T-helper 1 cell treated with Interleukin-12 subunit alpha and Interleukin-12 subunit beta and Interleukin-4 antibody, amounts not matched to agents 30 μg/mL and 1 μg/mL, for 36 hours (primary cell): ENCODE measurements at regions not wholly inside any gene's neighbourhood (a gene's known extent, or its start where the extent isn't known, plus 50 kb on each side); places are given as distances from the start of the nearest gene placed in this dataset.

Experiments
- H3K27ac Mint-ChIP-seq: one replicate; pipeline ENCODE4 v1.8.0; 2021; ENCODE audit warnings: mild to moderate bottlenecking, mixed read lengths
- H3K27me3 Mint-ChIP-seq: one replicate; pipeline ENCODE4 v1.8.0; 2021; ENCODE audit warnings: low read depth, mixed read lengths
- H3K36me3 Mint-ChIP-seq: one replicate; pipeline ENCODE4 v1.8.0; 2021; ENCODE audit warnings: low read depth, mixed read lengths
- H3K4me1 Mint-ChIP-seq: one replicate; pipeline ENCODE4 v1.8.0; 2021; ENCODE audit warnings: low read depth, mixed read lengths
- H3K4me3 Mint-ChIP-seq: one replicate; pipeline ENCODE4 v1.8.0; 2021; ENCODE audit warnings: mild to moderate bottlenecking, moderate library complexity, mixed read lengths
- H3K9me3 Mint-ChIP-seq: one replicate; pipeline ENCODE4 v1.8.0; 2021; ENCODE audit warnings: mixed read lengths

GRCh38 chr10:128820663-128821062 is 646.4 kb upstream of the MGMT start:
- Mint-ChIP-seq H3K27ac (no peak overlapping the region), H3K27me3 (no peaks in the 10 kb centered on the region), H3K36me3 (no peaks in the 10 kb centered on the region), H3K4me3 (no peak overlapping the region), H3K4me1 (no peaks in the 10 kb centered on the region), H3K9me3 (no peaks in the 10 kb centered on the region)

DNA sequence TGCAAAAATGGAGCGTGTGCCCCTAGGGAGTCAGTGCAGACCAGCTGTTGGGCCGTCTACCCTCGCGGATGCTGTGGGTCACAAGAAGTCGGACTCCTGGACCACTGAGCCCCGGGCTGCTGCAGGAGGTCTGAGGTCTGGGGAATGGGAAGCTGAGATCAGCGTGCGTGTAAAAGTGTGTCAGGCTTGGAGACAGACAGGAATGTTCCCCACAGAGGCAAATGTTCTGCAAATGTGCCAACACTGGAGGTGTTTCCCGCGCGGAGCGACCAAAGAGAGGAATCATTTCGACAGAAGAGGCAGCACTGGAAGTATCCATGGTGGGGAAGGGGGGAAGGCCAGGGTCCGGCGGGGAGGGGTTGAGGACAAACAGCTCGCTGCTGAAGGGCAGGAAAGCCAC is 643.8 kb upstream of the MGMT start:
- Mint-ChIP-seq H3K4me3 (no peak overlapping the region), H3K9me3 (no peaks in the 10 kb centered on the region), H3K27ac (no peak overlapping the region), H3K36me3 (no peaks in the 10 kb centered on the region), H3K4me1 (no peaks in the 10 kb centered on the region), H3K27me3 (no peaks in the 10 kb centered on the region)

GRCh38 chr10:128825626-128826025 is 641.4 kb upstream of the MGMT start:
- Mint-ChIP-seq H3K27me3 (no peaks in the 10 kb centered on the region), H3K4me1 (no peaks in the 10 kb centered on the region), H3K27ac (no peak overlapping the region), H3K36me3 (no peaks in the 10 kb centered on the region), H3K9me3 (no peaks in the 10 kb centered on the region), H3K4me3 (no peak overlapping the region)

- Mint-ChIP-seq H3K4me3 (no peak overlapping the region), H3K27me3 (no peaks in the 10 kb centered on the region), H3K36me3 (no peaks in the 10 kb centered on the region), H3K9me3 (no peaks in the 10 kb centered on the region), H3K27ac (no peak overlapping the region), H3K4me1 (no peaks in the 10 kb centered on the region)
Measured at GRCh38 chr10:128833671-128834070, 633.4 kb upstream of the MGMT start.

GRCh38 chr10:128835361-128835760 is 631.7 kb upstream of the MGMT start:
- Mint-ChIP-seq H3K4me1 (no peaks in the 10 kb centered on the region), H3K4me3 (no peak overlapping the region), H3K27me3 (no peaks in the 10 kb centered on the region), H3K9me3 (no peaks in the 10 kb centered on the region), H3K36me3 (no peaks in the 10 kb centered on the region), H3K27ac (no peak overlapping the region)

- H3K4me1 Mint-ChIP-seq = no peaks in the 10 kb centered on the region
- no peaks in the 10 kb centered on the region for H3K27me3 Mint-ChIP-seq
- H3K4me3 Mint-ChIP-seq = no peak overlapping the region
- no peak overlapping the region for H3K27ac Mint-ChIP-seq
- no peaks in the 10 kb centered on the region for H3K9me3 Mint-ChIP-seq
- H3K36me3 Mint-ChIP-seq = no peaks in the 10 kb centered on the region
Measured at GRCh38 chr10:128837478-128837877, 629.6 kb upstream of the MGMT start.

- H3K4me3 Mint-ChIP-seq = no peak overlapping the region
- no peak overlapping the region for H3K27ac Mint-ChIP-seq
- no peaks in the 10 kb centered on the region for H3K27me3 Mint-ChIP-seq
- H3K36me3 Mint-ChIP-seq = no peaks in the 10 kb centered on the region
- no peaks in the 10 kb centered on the region for H3K9me3 Mint-ChIP-seq
- no peaks in the 10 kb centered on the region for H3K4me1 Mint-ChIP-seq
Measured at GRCh38 chr10:128839134-128839533, 627.9 kb upstream of the MGMT start.

GRCh38 chr10:128839701-128840100 is 627.3 kb upstream of the MGMT start:
- H3K4me1 Mint-ChIP-seq = no peaks in the 10 kb centered on the region
- H3K4me3 Mint-ChIP-seq = no peak overlapping the region
- no peak overlapping the region for H3K27ac Mint-ChIP-seq
- no peaks in the 10 kb centered on the region for H3K9me3 Mint-ChIP-seq
- H3K27me3 Mint-ChIP-seq = no peaks in the 10 kb centered on the region
- H3K36me3 Mint-ChIP-seq = no peaks in the 10 kb centered on the region

- no peak overlapping the region for H3K4me3 Mint-ChIP-seq
Measured at GRCh38 chr10:128843972-128844371, 623.1 kb upstream of the MGMT start.

DNA sequence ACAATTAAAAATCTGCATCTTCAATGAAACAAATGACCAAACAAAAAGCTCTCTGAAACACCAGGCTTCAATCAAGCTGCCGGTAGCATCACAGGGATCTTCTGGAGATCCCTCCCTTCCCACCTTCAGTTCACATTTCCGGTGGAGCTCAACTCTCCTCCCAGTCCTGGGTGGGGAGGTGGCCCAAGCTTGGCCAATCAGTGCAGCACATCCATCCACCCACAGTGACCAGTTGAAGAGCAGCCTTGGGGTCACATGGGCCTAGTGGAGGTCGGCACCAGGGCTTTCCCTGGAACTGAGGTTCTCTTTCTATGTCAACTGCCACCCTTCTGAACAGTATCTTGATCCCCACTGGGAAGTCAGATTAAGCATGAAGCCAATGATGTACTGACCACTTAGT is 620.1 kb upstream of the MGMT start:
- no peak overlapping the region for H3K27ac Mint-ChIP-seq

More at GRCh38 chr10:128843972-128844371, 623.1 kb upstream of the MGMT start:
- no peak overlapping the region for H3K27ac Mint-ChIP-seq
- no peaks in the 10 kb centered on the region for H3K4me1 Mint-ChIP-seq
- no peaks in the 10 kb centered on the region for H3K36me3 Mint-ChIP-seq
- no peaks in the 10 kb centered on the region for H3K9me3 Mint-ChIP-seq
- H3K27me3 Mint-ChIP-seq = no peaks in the 10 kb centered on the region

GRCh38 chr10:128848810-128849209 is 618.2 kb upstream of the MGMT start:
- H3K27me3 Mint-ChIP-seq = no peaks in the 10 kb centered on the region
- peaks cover 1% of the 10 kb centered on the region for H3K4me1 Mint-ChIP-seq
- no peaks in the 10 kb centered on the region for H3K36me3 Mint-ChIP-seq
- no peak overlapping the region for H3K4me3 Mint-ChIP-seq
- no peak overlapping the region for H3K27ac Mint-ChIP-seq
- H3K9me3 Mint-ChIP-seq = no peaks in the 10 kb centered on the region

More for the DNA sequence above, 620.1 kb upstream of the MGMT start:
- H3K27me3 Mint-ChIP-seq = no peaks in the 10 kb centered on the region
- no peak overlapping the region for H3K4me3 Mint-ChIP-seq
- H3K4me1 Mint-ChIP-seq = no peaks in the 10 kb centered on the region
- H3K36me3 Mint-ChIP-seq = no peaks in the 10 kb centered on the region
- no peaks in the 10 kb centered on the region for H3K9me3 Mint-ChIP-seq

DNA sequence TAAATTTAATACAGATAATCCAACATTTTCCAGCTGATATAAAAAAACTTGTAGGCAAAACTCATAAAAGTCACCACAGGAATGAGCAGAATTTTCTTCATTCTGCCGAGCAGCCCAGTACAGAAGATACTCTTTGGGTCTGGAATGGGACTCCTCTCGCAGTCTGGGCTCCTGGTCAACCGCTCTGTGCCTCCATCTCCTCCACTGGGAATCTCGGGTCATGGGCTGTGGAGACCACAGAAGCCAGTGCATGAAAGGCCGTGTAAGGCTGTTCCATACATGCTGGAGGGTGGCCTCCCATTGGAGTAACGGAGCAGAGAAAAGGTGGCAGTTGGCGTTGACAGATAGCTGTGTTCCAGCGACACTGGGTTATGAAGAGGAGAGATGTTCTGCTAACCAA is 616.4 kb upstream of the MGMT start:
- H3K4me3 Mint-ChIP-seq = no peak overlapping the region
- no peaks in the 10 kb centered on the region for H3K36me3 Mint-ChIP-seq
- no peaks in the 10 kb centered on the region for H3K27me3 Mint-ChIP-seq
- H3K9me3 Mint-ChIP-seq = no peaks in the 10 kb centered on the region
- no peak overlapping the region for H3K27ac Mint-ChIP-seq
- H3K4me1 Mint-ChIP-seq = peaks cover 1% of the 10 kb centered on the region

GRCh38 chr10:128851281-128851680 is 615.8 kb upstream of the MGMT start:
- Mint-ChIP-seq H3K27ac (no peak overlapping the region), H3K27me3 (no peaks in the 10 kb centered on the region), H3K4me3 (no peak overlapping the region), H3K9me3 (no peaks in the 10 kb centered on the region), H3K36me3 (no peaks in the 10 kb centered on the region), H3K4me1 (peaks cover 1% of the 10 kb centered on the region)

DNA sequence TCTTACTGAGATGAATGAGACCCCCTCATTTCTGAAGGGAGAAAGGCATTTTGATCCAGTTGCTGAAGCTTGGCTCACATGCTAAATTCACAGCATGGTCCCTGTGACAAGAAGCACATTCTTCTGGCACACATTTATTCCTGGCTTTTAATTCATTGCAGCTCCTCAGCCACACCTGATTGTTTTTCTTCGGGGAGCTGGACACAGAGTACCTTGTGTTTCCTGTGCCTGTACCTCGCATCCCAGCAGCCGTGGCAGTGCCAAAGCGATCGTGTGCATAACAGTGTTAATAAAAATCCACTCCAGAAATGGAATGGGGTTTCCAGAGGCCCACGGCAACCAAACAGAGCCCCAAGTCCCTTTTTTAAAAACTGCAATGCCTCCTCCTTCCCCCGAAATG is 615.3 kb upstream of the MGMT start:
- H3K9me3 Mint-ChIP-seq = no peaks in the 10 kb centered on the region

DNA sequence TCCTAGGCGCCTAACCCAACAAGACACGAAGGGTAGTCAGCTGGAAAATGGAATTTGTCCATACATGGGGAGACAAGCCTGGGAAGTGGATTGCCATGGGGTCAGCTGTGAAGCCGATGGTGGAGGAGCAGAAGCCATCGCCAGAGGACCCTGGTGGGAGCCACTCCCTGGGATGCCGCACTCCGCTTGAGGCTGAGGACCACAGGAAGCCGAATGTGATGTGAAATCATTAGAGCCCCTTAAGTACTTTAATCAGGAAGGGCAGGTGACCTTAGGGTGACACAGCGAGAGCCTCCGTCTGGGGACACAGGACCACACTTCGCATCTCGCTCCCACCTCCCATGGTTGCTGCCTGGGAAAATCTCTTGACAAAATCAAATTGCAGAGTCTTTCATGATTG is 614.6 kb upstream of the MGMT start:
- Mint-ChIP-seq H3K27me3 (no peaks in the 10 kb centered on the region), H3K36me3 (no peaks in the 10 kb centered on the region), H3K4me1 (peaks cover 1% of the 10 kb centered on the region), H3K4me3 (no peak overlapping the region), H3K27ac (no peak overlapping the region), H3K9me3 (no peaks in the 10 kb centered on the region)

More for the DNA sequence above, 615.3 kb upstream of the MGMT start:
- Mint-ChIP-seq H3K27me3 (no peaks in the 10 kb centered on the region), H3K27ac (no peak overlapping the region), H3K4me1 (peaks cover 1% of the 10 kb centered on the region), H3K4me3 (no peak overlapping the region), H3K36me3 (no peaks in the 10 kb centered on the region)

DNA sequence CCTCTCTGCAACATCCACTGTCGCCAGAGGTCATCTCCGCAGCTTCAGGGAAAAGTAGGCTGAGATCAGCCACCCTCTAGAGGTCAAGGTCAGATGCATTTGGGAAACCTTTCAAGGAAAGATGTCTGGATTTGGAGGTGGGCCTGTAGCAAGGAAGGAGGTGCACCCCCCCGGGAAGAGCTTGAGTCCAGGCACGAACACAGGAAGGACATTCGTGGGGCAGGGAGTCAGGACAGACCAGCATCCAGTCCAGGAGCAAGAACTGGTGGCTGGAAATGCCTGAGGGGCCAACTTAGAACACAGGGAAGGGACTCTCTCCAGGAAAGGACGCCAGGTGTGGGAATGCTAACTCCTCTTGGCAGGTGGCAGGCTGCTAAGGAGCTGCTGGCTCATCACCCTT is 614.1 kb upstream of the MGMT start:
- H3K4me3 Mint-ChIP-seq = no peak overlapping the region
- no peaks in the 10 kb centered on the region for H3K27me3 Mint-ChIP-seq
- H3K36me3 Mint-ChIP-seq = no peaks in the 10 kb centered on the region
- H3K9me3 Mint-ChIP-seq = no peaks in the 10 kb centered on the region
- no peak overlapping the region for H3K27ac Mint-ChIP-seq
- H3K4me1 Mint-ChIP-seq = peaks cover 1% of the 10 kb centered on the region
